Fibroblast of the conjunctiva (primary cell): ENCODE measurements at regions not wholly inside any gene's neighbourhood (a gene's known extent, or its start where the extent isn't known, plus 50 kb on each side); places are given as distances from the start of the nearest gene placed in this dataset.
"Not testable (repeated sequence)": the region's sequence is repeated elsewhere in the genome, so short reads cannot be mapped to it uniquely, and the experiment has no call there.

Source experiments
- DNase-seq: peaks from one replicate; pipeline ENCODE4 v3.0.0-alpha.2; 2010; ENCODE audit warnings: low read depth

DNA sequence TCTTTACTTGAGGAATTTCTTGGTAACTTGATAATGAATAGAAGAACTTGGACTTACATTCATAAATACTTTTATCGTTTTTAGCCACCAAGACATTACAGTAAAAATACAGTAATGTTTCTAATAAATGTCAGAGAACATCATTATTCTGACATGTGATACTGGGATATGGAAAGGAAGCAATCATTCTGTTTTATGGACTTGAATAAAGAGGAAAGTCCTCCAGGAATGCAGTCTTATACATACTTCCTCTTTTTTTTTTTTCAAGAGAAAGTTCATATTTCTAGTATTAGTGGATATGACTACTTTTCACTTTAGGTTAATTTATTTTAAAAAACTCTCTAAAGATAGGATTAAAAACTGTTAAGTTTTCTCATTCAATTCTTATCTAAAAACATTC lies 220.0 kb upstream of the SEMA3C start:
- no peak for DNase-seq

DNA sequence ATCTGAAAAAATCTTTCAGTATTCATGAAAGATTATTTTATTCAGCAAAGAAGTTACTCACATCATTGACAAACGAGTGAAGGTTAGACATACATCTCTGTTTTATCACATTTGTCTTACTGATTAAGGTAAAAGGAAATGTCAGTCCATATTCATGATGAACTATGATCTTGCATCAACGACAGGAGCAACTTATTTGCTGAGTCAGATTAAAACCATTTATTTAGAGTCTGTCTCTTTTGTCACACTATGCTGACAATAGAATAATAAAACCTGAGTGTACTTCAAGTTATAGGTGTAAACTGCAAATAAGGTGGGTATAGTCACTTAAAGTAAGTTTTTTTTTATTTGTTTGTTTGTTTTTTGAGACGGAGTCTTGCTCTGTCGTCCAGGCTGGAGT lies 216.5 kb upstream of the SEMA3C start:
- DNase-seq: no peak

DNA sequence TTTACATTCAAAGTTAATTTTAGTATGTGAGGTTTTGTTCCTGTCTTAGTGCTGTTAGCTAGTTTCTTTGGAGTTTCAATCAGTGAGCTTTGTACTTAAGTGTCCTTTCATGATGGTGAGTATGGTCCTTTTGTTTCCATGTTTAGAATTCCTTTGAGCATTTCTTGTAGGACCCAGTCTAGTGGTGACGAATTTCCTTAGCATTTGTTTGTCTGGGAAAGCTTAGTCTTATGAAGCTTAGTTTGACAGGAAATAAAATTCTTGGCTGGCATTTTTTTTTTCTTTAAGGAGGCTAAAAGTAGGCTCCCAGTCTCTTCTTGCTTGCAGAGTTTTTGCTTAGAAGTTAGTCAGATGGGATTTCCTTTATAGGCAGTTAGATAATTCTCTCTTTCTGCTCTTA lies 209.2 kb upstream of the SEMA3C start:
- no peak for DNase-seq

DNA sequence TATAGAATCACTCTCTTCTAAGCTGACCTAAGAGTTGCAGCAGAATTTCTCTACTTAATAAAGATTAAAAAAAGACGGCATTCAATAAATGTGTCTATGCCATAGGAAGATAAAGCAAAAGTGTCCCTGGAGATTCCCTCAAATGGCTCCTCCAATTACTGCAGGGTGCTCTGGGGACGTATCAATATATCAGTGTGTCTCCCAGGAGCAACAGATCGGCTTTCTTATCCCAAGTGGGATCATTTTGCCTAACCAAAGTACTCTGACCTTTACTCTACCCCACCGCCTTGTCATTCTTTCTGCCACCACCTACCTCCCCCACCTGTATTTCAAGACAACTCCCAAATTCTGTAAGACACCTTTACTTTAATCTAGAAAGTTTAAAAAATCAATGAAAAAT lies 202.0 kb upstream of the SEMA3C start:
- no peak for DNase-seq

DNA sequence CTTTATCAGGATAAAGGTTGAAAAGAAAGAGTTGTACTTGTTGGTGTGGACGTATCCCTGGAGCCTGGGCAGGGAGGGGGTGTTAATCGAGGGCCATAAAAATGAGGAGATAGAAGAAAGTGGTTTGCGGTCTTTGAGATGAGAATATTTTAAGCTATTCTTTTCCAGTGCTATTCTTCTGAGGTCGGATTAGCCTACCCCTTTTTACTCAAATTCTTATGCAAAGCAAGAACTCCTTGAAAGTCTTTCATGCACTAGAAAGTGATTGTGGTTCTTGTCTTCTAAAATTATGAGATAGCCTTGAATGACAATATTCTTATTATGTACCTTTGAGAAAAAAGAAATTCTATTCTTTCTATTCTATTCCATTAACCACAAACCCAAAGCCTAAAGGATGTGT lies 201.3 kb upstream of the SEMA3C start:
- DNase-seq: no peak

DNA sequence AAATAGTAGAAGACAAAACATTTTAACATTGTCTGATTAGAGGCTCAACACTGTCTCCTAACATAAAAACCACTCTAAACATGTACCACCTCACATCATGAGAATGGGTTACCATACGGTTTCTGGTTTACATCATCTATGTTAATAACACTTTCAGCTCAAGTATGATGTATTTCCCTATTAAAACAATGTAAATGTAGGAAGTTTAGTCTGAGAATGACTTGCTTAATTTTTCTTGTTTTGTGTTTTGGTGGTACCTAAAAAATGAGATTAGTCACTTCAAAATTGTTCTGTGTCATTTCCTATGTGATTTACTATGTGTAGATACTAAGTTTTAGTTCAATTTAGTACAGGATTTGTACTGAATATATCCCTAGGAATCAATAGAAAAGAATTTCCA lies 195.8 kb upstream of the SEMA3C start:
- DNase-seq: no peak

DNA sequence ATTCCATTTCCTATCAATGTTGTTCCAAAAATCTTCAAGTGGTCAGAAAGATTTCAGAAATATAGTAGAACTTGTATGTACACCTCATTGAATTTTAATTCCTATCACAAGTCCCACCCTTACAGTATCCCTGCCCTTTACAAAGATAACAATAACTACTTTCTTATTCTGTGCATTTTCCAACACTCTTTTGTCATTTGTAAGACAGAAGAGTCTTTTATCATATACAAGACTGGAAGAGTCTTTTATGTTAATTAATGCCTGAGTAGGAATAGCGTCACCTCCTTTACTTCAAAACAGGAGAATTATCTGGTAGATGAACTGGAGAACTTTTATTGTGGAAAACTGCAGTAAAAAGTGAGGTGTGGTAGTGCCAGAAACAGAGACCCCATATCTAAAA lies 193.9 kb upstream of the SEMA3C start:
- no peak for DNase-seq

DNA sequence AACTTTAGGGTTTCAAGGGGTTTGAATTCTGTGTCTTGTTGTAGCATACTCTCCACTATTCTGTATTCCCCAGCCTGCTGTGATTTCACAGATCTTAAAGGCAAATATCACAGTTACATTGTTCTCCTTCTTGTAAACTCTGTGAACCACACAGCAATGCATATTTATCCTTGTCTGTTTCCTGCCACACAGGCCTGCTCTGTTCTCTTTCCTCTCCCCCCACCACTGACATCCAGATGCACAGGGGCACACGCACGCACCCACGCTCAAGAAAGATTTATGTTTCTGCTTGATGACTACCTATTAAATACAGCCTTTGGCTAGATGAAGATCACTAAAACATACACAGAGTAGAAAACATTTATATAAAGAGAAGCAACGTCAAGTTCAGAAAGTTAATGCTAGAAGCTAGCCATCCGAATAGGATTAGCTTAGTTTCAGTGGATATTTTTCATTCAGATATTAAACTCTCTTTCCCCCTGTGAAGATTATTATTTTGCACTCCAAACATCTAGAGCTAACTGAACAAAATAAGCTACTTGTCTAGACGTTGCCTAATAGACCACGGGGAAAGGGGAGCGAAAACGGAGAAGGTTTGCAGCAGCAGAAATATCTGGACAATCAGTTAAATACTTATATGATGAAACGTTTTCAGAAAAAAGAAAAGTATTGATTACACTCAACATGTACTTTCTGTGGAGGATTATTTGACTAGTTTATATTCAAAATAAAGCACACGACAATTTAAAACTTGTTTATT lies 193.1 kb upstream of the SEMA3C start:
- no peak for DNase-seq

DNA sequence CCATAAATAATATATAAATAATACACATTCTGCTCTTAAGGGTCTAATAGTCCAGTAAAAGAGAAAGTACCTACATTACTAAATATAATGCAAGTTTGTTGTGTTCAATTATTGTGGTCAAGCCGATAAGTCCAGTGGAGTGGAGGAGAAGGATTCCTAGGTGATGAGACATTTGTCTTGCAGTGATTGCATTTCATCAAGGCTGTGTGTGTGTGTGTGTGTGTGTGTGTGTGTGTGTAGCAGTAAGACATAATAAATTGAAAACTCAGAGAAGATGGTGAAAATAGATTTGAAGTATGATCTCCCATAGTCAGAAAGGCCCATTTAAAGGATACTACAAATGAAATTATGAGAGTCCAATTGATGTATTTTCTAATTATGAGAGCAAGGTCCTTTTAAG lies 192.5 kb upstream of the SEMA3C start:
- DNase-seq: peak; percentile 90

DNA sequence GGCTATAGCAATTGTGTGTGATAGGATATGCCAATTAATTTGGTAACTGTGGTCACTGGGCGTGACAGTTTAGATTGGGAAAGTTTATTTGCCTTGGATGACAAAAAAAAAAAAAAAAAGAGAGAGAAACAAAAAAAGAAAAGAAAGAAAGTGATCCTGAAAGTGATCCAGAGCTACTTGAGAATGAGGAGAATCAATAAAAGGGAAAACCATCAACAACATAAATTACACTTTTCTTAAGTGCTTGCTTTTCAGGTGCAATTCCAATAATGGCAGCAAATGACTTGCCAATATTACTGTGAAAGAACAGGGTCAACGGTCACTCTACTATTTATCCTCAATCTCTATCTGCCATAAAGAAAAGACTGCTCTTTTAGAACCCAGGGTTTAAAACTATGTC lies 191.8 kb upstream of the SEMA3C start:
- DNase-seq: no peak

DNA sequence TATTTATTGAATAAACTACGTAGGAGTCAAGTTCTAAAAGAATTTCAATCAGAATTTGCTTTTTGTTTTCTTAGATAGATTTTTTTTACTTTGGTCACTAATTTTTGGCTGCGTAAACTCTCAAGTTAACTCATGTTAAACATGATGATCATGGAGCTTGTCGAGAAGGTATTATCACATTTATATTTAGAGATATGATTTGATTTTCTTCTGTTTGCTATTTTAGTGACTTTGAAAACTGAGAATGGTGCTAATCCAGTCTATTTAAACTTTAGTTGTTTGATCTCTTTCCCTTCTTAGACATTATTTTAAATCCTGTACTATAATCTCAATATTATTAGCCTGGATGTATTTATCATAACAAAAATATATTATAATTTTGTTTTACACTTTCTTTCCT lies 179.4 kb upstream of the SEMA3C start:
- no peak for DNase-seq

DNA sequence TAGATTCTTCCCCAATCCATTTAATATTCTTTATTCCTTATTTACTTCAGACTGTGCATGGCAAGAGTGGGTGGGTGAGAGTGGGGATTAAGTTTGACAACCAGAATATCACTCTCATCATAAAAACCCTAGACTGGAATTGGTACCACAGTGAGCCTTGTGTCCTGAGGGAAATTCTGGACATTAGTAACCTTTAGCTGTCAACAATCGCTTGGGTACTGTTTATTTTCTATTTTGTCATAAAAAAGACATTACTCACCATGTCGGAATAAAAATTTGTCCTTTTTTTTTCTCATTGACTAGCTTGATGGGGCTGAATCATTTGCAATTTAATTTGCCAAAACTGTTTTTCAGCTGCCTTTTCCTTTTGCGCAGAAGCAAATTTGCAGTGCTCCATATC lies 176.1 kb upstream of the SEMA3C start:
- no peak for DNase-seq

DNA sequence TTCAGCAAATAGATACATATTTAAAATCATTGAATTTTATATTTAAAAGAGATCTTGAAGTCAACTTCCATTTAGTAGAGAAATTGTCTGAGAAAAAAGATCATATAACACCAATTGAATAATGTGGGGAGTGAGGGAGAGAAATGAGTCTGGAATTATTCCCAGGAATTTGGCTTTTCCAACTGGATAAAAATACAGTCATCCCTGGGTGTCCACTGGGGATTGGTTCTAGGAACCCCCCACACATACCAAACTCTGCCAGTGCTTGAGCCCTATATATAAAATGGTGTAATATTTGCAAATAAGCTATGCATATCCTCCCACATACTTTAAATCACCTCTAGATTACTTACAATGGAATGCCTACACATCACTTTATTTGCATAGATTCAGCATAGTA lies 162.8 kb upstream of the SEMA3C start:
- DNase-seq: no peak

DNA sequence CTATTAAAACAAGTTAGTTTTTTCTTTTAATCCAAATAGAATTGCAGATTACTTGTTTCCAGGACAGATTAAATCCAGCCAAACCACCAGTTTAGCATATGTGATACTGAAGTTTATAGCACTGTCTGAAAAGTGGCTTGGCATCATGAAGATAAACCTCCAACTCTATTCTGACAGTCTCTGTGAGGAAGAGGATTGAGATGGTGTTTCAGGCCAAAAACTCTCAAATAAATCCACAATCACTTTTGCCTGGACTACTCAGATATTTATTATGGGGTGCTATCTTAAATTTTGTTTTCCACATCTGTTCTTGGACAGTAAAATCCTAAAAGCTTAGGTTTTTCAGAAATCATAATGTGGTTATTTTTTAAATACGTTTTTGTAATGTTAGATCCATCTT lies 161.7 kb upstream of the SEMA3C start:
- no peak for DNase-seq

DNA sequence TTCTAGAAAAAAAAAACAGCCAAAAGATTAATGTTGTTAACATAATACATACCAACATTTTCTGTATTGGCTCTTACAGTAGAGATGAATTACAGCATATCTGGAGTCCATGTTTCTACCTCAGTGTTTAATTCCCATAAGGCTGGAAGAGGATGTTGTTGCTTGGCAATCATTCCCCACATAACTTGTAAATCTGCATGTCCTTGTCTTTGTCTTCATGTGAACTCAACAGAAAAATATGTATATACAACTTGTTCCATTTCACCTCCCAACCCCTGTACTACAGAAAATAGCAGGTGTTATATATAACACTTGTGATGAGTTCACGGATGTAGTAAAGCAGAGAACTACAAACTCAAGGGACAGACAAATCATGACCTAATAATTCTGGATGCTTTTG lies 160.9 kb upstream of the SEMA3C start:
- DNase-seq: no peak

DNA sequence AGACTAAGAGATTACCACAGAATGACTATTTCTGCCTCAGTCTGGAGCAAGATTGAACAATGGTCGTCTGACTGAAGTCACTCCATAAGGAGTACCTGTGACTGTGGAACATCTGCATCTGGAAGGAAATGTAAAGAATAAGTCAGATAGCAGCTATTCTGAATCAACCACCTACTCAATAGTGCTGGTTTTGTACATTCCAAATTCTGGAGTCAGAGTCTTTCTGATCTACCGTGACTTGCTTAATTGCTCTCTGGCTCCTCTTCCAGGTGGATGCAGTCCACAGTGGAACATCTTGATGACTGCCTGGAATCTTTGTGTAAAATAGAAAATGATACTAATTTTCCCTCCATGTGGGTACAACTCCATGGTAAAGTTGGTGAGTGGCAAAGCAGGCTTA lies 156.3 kb upstream of the SEMA3C start:
- no peak for DNase-seq

DNA sequence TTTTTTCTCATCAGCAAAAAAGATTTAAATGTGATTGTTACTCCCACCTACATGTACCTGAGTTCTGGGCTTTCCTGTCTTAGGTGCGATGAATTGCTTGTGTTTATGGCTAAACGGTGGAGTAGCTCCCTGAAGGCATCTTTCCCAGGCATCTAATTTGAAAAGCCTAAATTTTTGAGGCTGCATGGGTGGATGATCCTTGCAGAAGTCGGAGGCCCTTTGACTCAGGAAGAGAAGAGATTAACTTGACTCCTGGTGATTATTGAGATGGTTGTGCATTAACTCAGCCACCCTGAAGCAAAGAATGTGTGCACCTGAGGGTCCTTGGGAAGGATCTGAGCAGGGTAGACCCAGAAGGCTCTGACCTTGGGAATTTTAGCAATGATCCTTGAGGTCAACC lies 155.6 kb upstream of the SEMA3C start:
- DNase-seq: no peak

DNA sequence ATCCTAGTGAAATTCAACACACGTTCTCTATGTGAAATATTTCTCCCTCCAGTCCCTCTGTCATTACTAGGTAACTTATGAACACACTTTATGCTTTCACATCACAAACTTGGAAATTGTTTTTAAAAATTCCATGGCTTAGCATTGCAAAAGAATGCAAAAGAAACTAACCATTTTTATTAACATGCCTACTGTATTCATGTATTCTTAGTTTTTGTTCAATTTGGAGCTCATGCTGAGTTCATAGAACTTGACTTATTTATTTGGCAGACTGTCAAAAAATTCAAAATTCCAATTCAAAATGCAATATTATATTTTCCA lies 155.0 kb upstream of the SEMA3C start:
- no peak for DNase-seq

DNA sequence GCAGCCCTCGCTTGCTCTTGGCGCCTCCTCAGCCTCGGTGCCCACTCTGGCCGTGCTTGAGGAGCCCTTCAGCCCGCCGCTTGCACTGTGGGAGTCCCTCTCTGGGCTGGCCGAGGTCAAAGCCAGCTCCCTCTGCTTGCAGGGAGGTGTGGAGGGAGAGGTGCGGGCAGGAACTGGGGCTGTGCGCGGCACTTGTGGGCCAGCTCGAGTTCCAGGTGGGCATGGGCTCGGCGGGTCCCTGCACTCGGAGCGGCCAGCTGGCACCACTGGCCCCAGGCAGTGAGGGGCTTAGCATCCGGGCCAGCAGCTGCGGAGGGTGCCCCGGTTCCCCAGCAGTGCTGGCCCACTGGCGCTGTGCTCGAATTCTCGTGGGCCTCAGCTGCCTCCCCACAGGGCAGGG lies 152.1 kb upstream of the SEMA3C start:
- DNase-seq: no peak

DNA sequence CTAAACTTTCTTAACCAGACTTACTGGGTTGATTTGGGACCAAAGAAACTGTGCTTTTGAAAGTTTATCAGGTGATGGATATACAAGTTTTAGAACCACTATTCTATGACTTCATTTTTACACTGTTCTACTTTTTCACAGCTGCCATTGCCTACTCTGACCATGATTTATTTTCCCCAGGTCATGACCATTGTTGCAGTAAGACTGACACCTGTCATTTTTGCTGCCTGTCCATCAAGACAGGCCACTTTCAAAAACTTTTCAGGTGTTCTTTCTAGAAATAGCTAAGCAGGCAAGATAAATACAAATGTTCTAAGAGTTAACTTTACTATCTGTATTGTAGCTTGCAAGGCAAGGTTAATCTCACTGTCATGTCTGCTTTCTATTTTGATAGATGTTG lies 147.9 kb upstream of the SEMA3C start:
- DNase-seq: no peak

DNA sequence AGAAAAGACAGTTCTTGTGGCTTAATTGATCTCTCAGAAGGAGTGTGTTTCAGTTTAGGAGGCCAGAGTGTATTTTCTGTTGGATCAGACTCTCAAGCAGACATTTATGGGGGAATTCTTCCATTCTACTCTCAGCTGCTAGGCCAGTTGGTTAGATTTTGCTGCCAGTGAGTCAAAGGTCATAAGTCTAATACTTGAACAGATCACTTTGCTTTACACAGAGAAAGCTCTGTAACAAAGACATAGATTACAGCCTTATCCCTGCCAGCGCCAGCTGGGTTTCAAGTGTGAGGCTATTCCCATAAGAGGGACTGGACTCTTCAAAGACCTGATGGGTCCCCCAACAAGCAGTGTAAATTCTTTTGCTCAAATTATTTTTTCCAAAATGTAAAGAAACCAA lies 145.6 kb upstream of the SEMA3C start:
- DNase-seq: no peak

DNA sequence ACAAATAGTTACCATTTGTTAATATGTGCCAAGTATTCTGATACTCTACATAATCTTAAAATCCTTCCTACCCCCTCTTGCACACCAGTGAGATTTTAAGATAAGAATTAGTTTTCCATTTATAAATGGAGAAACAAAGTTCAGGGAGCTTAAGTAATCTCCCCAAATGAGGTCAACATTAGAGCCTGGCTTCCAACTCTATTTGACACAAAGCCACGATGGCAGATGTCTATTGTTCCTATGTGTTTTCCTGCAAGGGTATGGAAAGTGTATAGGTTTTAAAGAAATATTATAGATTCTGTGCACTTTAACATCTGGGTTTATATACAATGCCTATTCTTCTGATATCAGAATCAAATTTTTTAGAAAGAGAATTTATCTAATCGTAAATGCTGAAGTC lies 143.9 kb upstream of the SEMA3C start:
- no peak for DNase-seq

DNA sequence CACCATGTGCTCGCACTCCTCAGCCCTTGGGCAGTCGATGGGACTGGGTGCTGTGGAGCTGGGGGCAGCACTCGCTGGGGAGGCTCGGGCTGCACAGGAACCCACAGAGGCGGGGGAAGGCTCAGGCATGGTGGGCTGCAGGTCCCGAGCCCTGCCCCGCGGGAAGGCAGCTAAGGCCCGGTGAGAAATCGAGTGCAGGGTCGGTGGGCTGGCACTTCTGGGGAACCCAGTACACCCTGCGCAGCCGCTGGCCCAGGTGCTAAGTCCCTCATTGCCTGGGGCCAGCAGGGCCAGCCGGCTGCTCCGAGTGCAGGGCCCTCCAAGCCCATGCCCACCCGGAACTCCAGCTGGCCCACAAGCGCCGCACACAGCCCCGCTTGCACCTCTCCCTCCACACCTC lies 138.6 kb upstream of the SEMA3C start:
- DNase-seq: not testable (repeated sequence)

DNA sequence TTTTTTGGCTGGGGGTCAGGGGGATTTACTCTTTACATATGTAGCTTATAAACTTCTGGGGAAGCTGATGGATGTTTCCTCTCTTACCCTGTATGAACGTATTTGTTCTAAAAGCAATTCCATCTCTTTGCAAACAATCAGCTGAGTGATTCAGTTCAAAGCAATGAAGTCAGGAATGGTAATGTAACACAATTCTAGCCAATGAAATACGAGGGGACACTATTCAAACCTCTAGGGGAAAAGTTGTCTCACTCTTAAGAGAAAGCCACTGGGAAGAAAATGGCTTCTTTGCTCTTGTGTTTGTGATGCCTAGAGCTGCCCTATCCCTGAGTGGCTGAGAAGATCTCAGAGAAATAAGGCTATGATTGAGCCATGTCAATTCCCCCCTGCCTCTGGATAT lies 134.8 kb upstream of the SEMA3C start:
- no peak for DNase-seq
